Psoas muscle (tissue), 7 donors: ENCODE measurements at regions not wholly inside any gene's neighbourhood (a gene's known extent, or its start where the extent isn't known, plus 50 kb on each side); places are given as distances from the start of the nearest gene placed in this dataset.
"Not testable (repeated sequence)": the region's sequence is repeated elsewhere in the genome, so short reads cannot be mapped to it uniquely, and the experiment has no call there.

Experiments used
- ATAC-seq, 4 donors: fragments of 200-7000 bp; cut with Tn5 transposase; one replicate each; pipeline ENCODE4 v1.9.1; 2020; ENCODE audit warnings: moderate library complexity in 3 of 4, mild to moderate bottlenecking in 2 of 4
- DNase-seq, 2 donors: peaks; one replicate each; pipeline ENCODE4 v3.0.0-alpha.2; 2020
- H3K27ac ChIP-seq: fragments of 200-600 bp; one replicate; pipeline ENCODE4 v1.8.0; 2022
- H3K27me3 ChIP-seq, 3 donors: fragments of 200-600 bp in 1 of 3; one replicate each; pipeline versions ENCODE4 v1.6.1 to v1.8.0; 2013 to 2022; ENCODE audit warnings: low read length in 2 of 3, mild to moderate bottlenecking in 2 of 3, moderate library complexity in 1 of 3; ENCODE audit not compliant: insufficient read depth in 3 of 3
- H3K36me3 ChIP-seq, 2 donors: fragments of 200-600 bp in 1 of 2; one replicate each; pipeline versions ENCODE4 v1.6.1 to v1.8.0; 2013 to 2022; ENCODE audit warnings: low read depth in 1 of 2, mild to moderate bottlenecking in 1 of 2, moderate library complexity in 1 of 2; ENCODE audit not compliant: insufficient read depth in 1 of 2
- H3K4me1 ChIP-seq: fragments of 200-600 bp; one replicate; pipeline ENCODE4 v1.8.0; 2022
- H3K4me3 ChIP-seq: fragments of 200-600 bp; one replicate; pipeline ENCODE4 v1.8.0; 2022; ENCODE audit warnings: mild to moderate bottlenecking
- H3K9me3 ChIP-seq: fragments of 200-600 bp; one replicate; pipeline ENCODE4 v1.8.0; 2022
- CTCF ChIP-seq: fragments of 200-600 bp; IDR thresholded peaks from one replicate; pipeline ENCODE4 v1.8.0; 2022; ENCODE audit warnings: antibody characterized with exemption
- WGBS, 3 donors: extraction: QIAGEN DNeasy Blood & Tissue Kit; methylation state at CpG; one replicate each; pipeline versions ENCODE4 v1.1.6 to v1.1.7; 2013; 5-methylcytosine and 5-hydroxymethylcytosine counted together
- intact Hi-C, 2 donors: fragments of 100-400 bp; cut with DNase I; formaldehyde crosslinking; loops; one replicate each; pipeline versions ENCODE4 v1.11.0 to v1.14.2; 2022
- donor health status: healthy with polysubstance abuse.
- donor health status: DM: no; HTN: no; CAD: no; lungs with moderate emphysema.
- donor health status: Bipolar disorder and iron deficiency.
- donor health status: healthy.
- donor health status: DM: yes; HTN: yes; CAD: no.
- donor health status: DM: no; HTN: no; CAD: no.
- donor health status: DM: yes; HTN: yes; CAD: no.

- Histone ChIP-seq H3K4me3 (no peak overlapping the region), H3K9me3 (no peaks in the 10 kb centered on the region), H3K27ac (no peak overlapping the region), H3K4me1 (no peaks in the 10 kb centered on the region), H3K36me3 (no peaks in the 10 kb centered on the region), H3K27me3 (no peaks in the 10 kb centered on the region)
- DNase-seq (no peak), ATAC-seq (no peak)
- WGBS, 3 donors = 20 to 33% (median 25%) methylated on average over 2 of the region's 2 CpGs
- intact Hi-C loops = no loop called here
- TF ChIP-seq CTCF = no peak
Observed at GRCh38 chr1:30444850-30445249, 278.5 kb downstream of the MATN1 start.

GRCh38 chr1:30444401-30444800, 279.0 kb downstream of the MATN1 start:
- TF ChIP-seq CTCF = no peak
- Histone ChIP-seq H3K4me1 (no peaks in the 10 kb centered on the region), H3K9me3 (no peaks in the 10 kb centered on the region), H3K27me3 (no peaks in the 10 kb centered on the region), H3K4me3 (no peak overlapping the region), H3K27ac (no peak overlapping the region), H3K36me3 (no peaks in the 10 kb centered on the region)
- 76 to 100% (median 84%) methylated on average over 1 of the region's 1 CpG for WGBS, 3 donors
- intact Hi-C loops = no loop called here
- no peak for DNase-seq
- no peak for ATAC-seq

- H3K27ac ChIP-seq, H3K36me3 ChIP-seq, DNase-seq, H3K4me3 ChIP-seq, intact Hi-C loops, H3K4me1 ChIP-seq, H3K27me3 ChIP-seq, ATAC-seq, H3K9me3 ChIP-seq: not testable (repeated sequence)
- 68 to 77% (median 74%) methylated on average over 8 to 9 of the region's 9 CpGs for WGBS, 3 donors
Observed at GRCh38 chr1:30438274-30438673, 285.1 kb downstream of the MATN1 start.

- peaks cover under 1% of the 10 kb centered on the region for H3K9me3 ChIP-seq
- DNase-seq (no peak), ATAC-seq (no peak)
- H3K4me1 ChIP-seq = no peaks in the 10 kb centered on the region
- 79 to 85% (median 84%) methylated on average over 5 of the region's 5 CpGs for WGBS, 3 donors
- peaks cover 0 to 2% (median 0%) of the 10 kb centered on the region in 3 donors for H3K27me3 ChIP-seq
- TF ChIP-seq CTCF = no peak
- H3K27ac ChIP-seq = no peak overlapping the region
- H3K36me3 ChIP-seq = no peaks in the 10 kb centered on the region
- H3K4me3 ChIP-seq = no peak overlapping the region
- intact Hi-C loops = no loop called here
Observed at GRCh38 chr1:30437059-30437576, 286.3 kb downstream of the MATN1 start.

GRCh38 chr1:30427545-30427944, 295.8 kb downstream of the MATN1 start:
- H3K9me3 ChIP-seq = peaks cover 19% of the 10 kb centered on the region
- intact Hi-C loops = no loop called here
- ATAC-seq (no peak), DNase-seq (no peak)
- no peaks in the 10 kb centered on the region for H3K36me3 ChIP-seq
- no peaks in the 10 kb centered on the region for H3K4me1 ChIP-seq
- no peak overlapping the region for H3K4me3 ChIP-seq
- no peak for TF ChIP-seq CTCF
- WGBS, 3 donors = 33 to 50% (median 43%) methylated on average over 2 of the region's 2 CpGs
- peaks cover 0 to 10% (median 2%) of the 10 kb centered on the region in 3 donors for H3K27me3 ChIP-seq
- no peak overlapping the region for H3K27ac ChIP-seq
